ENCODE measurements at regions not wholly inside any gene's neighbourhood (a gene's known extent, or its start where the extent isn't known, plus 50 kb on each side); places are given as distances from the start of the nearest gene placed in this dataset.
"Not testable (repeated sequence)": the region's sequence is repeated elsewhere in the genome, so short reads cannot be mapped to it uniquely, and the experiment has no call there.

- TF ChIP-seq ZBTB44 (tag by site-specific recombination; IDR thresholded peaks at IDR 0.05); ZNF423 (tag by site-specific recombination; IDR thresholded peaks at IDR 0.05); ZNF239 (tag by site-specific recombination; IDR thresholded peaks at IDR 0.05); ZNF561 (tag by site-specific recombination; IDR thresholded peaks at IDR 0.05; ENCODE audit: borderline replicate concordance); ZNF10 (tag by site-specific recombination; IDR thresholded peaks at IDR 0.05); CTCF (tag by site-specific recombination; IDR thresholded peaks at IDR 0.05); KLF16 (tag by site-specific recombination; IDR thresholded peaks at IDR 0.05); ZNF184 (tag by site-specific recombination; IDR thresholded peaks at IDR 0.05); ZNF138 (tag by site-specific recombination; IDR thresholded peaks at IDR 0.05; ENCODE audit: borderline replicate concordance); ZFP3 (tag by site-specific recombination; IDR thresholded peaks at IDR 0.05; ENCODE audit: low read depth); ZNF140 (tag by site-specific recombination; IDR thresholded peaks at IDR 0.05); ZNF488 (tag by site-specific recombination; IDR thresholded peaks at IDR 0.05): not testable (repeated sequence)
These were observed 126.2 kb upstream of the TMEM168 start for GRCh38 chr7:112916431-112916830.
